ENCODE measurements at regions not wholly inside any gene's neighbourhood (a gene's known extent, or its start where the extent isn't known, plus 50 kb on each side); places are given as distances from the start of the nearest gene placed in this dataset.

GRCh38 chrX:4314586-4314985 is 601.1 kb upstream of the PRKX start:
- no peak overlapping the region for H3K9ac ChIP-seq (ENCODE audit: low read length)
- no peaks in the 10 kb centered on the region for H3K9me2 ChIP-seq (replicated peaks; ENCODE audit: low read length)
- H3K27me3 ChIP-seq (ENCODE audit: low read length) = no peaks in the 10 kb centered on the region
- no peaks in the 10 kb centered on the region for H4K20me1 ChIP-seq (ENCODE audit: low read length)
- H3K36me3 ChIP-seq (ENCODE audit: low read depth, low read length) = no peaks in the 10 kb centered on the region
- no peak overlapping the region for H3K4me3 ChIP-seq (ENCODE audit: low read length)
- no peak for DNase-seq
- ATAC-seq = no peak
- CTCF ChIA-PET = no interaction called here
- no peak overlapping the region for H3K4me2 ChIP-seq (ENCODE audit: low read length)
- H3F3A ChIP-seq (ENCODE audit: low read length, unreplicated experiment) = no peaks in the 10 kb centered on the region
- intact Hi-C loops (cut with micrococcal nuclease) = no loop called here
- no peak overlapping the region for H2AFZ ChIP-seq (ENCODE audit: low read length)
- POLR2A ChIA-PET (ENCODE audit: unreplicated experiment) = no interaction called here
- no peak overlapping the region for H3K27ac ChIP-seq (ENCODE audit: low read length)
- H3K79me2 ChIP-seq (ENCODE audit: low read length) = no peaks in the 10 kb centered on the region
- TF ChIP-seq EZH2phosphoT487 (IDR thresholded peaks at IDR 0.05; ENCODE audit: borderline replicate concordance, low read length) = no peak
- H3K9me3 ChIP-seq (ENCODE audit: low read length) = no peaks in the 10 kb centered on the region
- no TSS peak for BruUV-seq (replicated peaks)
- H3K4me1 ChIP-seq (ENCODE audit: insufficient read depth, low read length) = no peaks in the 10 kb centered on the region

DNA sequence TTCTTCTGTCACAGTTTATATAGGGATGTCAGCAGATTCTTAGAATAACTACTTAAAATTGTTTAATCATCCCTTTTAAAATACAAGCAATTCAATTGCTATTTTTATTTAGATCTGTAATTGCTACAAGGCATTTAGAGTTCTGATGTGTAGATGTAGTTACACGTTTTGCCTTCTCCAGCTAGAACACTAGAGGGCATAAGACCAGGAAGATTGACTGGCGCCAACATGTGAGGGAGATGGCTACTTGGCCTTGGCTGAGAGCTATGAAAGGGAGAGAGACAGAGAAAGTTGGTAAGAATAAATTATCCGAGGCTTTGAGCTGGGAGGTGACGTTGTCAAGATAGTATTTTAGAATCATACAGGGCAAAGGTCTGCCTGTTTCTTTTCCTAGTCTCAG is 563.7 kb upstream of the PRKX start:
- Histone ChIP-seq H3K79me2 (ENCODE audit: low read length) (no peaks in the 10 kb centered on the region), H3K9ac (ENCODE audit: low read length) (no peak overlapping the region), H3K4me1 (ENCODE audit: insufficient read depth, low read length) (peaks cover 9% of the 10 kb centered on the region), H3K9me2 (replicated peaks; ENCODE audit: low read length) (no peaks in the 10 kb centered on the region), H3K9me3 (ENCODE audit: low read length) (no peaks in the 10 kb centered on the region), H4K20me1 (ENCODE audit: low read length) (no peaks in the 10 kb centered on the region), H2AFZ (ENCODE audit: low read length) (no peak overlapping the region), H3K27ac (ENCODE audit: low read length) (no peak overlapping the region), H3K4me3 (ENCODE audit: low read length) (no peak overlapping the region), H3K27me3 (ENCODE audit: low read length) (no peaks in the 10 kb centered on the region), H3K36me3 (ENCODE audit: low read depth, low read length) (no peaks in the 10 kb centered on the region), H3F3A (ENCODE audit: low read length, unreplicated experiment) (no peaks in the 10 kb centered on the region), H3K4me2 (ENCODE audit: low read length) (no peak overlapping the region)
- ATAC-seq (no peak), DNase-seq (peak; percentile 45)
- intact Hi-C loops (cut with micrococcal nuclease) = no loop called here
- BruUV-seq (replicated peaks) = no TSS peak
- TF ChIP-seq, protein P1, sequence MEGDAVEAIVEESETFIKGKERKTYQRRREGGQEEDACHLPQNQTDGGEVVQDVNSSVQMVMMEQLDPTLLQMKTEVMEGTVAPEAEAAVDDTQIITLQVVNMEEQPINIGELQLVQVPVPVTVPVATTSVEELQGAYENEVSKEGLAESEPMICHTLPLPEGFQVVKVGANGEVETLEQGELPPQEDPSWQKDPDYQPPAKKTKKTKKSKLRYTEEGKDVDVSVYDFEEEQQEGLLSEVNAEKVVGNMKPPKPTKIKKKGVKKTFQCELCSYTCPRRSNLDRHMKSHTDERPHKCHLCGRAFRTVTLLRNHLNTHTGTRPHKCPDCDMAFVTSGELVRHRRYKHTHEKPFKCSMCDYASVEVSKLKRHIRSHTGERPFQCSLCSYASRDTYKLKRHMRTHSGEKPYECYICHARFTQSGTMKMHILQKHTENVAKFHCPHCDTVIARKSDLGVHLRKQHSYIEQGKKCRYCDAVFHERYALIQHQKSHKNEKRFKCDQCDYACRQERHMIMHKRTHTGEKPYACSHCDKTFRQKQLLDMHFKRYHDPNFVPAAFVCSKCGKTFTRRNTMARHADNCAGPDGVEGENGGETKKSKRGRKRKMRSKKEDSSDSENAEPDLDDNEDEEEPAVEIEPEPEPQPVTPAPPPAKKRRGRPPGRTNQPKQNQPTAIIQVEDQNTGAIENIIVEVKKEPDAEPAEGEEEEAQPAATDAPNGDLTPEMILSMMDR (conservative IDR thresholded peaks at IDR 0.05; ENCODE audit: low read depth, low read length) = peak; percentile 63
- no peak for TF ChIP-seq EZH2phosphoT487 (IDR thresholded peaks at IDR 0.05; ENCODE audit: borderline replicate concordance, low read length)
- ChIA-PET POLR2A (ENCODE audit: unreplicated experiment) (no interaction called here), CTCF (no interaction called here)

DNA sequence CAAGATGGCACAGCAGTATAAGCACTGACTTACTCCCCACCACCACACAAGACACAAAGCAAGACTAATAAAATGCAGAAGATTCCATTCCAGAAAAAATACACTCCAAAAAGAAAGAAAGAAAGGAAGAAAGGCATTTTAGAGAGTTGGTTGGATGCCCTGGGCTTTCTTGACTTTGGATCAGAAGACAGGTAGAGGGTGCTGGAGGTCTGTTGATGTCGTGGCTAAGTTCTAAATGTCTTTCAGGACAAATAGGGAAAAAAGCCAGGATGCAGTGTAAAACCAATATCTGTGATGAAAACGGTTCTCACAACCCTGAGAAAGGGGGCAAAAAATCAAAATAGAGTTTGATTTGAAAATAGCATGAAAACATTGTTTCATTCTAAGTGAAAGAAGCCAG is 555.2 kb upstream of the PRKX start:
- no peaks in the 10 kb centered on the region for H3K36me3 ChIP-seq (ENCODE audit: low read depth, low read length)
- DNase-seq (peak; percentile 45), ATAC-seq (peak; percentile 40; the same call in 1 of the 2 replicates)
- intact Hi-C loops (cut with micrococcal nuclease) = loop anchor here (2.0 to 5.0 kb wide), 2 partner anchors 278 to 844 kb away; no protein-coding TSS in a partner anchor
- H3K27me3 ChIP-seq (ENCODE audit: low read length) = no peaks in the 10 kb centered on the region
- H3K4me3 ChIP-seq (ENCODE audit: low read length) = no peak overlapping the region
- H3F3A ChIP-seq (ENCODE audit: low read length, unreplicated experiment) = no peaks in the 10 kb centered on the region
- BruUV-seq (replicated peaks) = no TSS peak
- no peaks in the 10 kb centered on the region for H3K79me2 ChIP-seq (ENCODE audit: low read length)
- no peaks in the 10 kb centered on the region for H3K9me2 ChIP-seq (replicated peaks; ENCODE audit: low read length)
- POLR2A ChIA-PET (ENCODE audit: unreplicated experiment) = no interaction called here
- H4K20me1 ChIP-seq (ENCODE audit: low read length) = no peaks in the 10 kb centered on the region
- H3K9me3 ChIP-seq (ENCODE audit: low read length) = no peaks in the 10 kb centered on the region
- H3K4me1 ChIP-seq (ENCODE audit: insufficient read depth, low read length) = peaks cover 9% of the 10 kb centered on the region
- H3K4me2 ChIP-seq (ENCODE audit: low read length) = no peak overlapping the region
- H2AFZ ChIP-seq (ENCODE audit: low read length) = no peak overlapping the region
- no peak overlapping the region for H3K27ac ChIP-seq (ENCODE audit: low read length)
- TF ChIP-seq EZH2phosphoT487 (IDR thresholded peaks at IDR 0.05; ENCODE audit: borderline replicate concordance, low read length) (no peak), EZH2 (IDR thresholded peaks at IDR 0.05; ENCODE audit: low read length, unreplicated experiment) (no peak)
- TF ChIP-seq, protein P1 (conservative IDR thresholded peaks at IDR 0.05; ENCODE audit: low read depth, low read length) = peak; percentile 55
- CTCF ChIA-PET = no interaction called here
- H3K9ac ChIP-seq (ENCODE audit: low read length) = no peak overlapping the region
